ENCODE measurements at regions not wholly inside any gene's neighbourhood (a gene's known extent, or its start where the extent isn't known, plus 50 kb on each side); places are given as distances from the start of the nearest gene placed in this dataset.

GRCh38 chr4:154998773-154999172, 209.7 kb upstream of the NPY2R start (continued):
- TF ChIP-seq REST (IDR thresholded peaks at IDR 0.05) (no peak), ZNF302 (CRISPR knock-in tag; IDR thresholded peaks at IDR 0.05) (no peak), NR3C1 (IDR thresholded peaks at IDR 0.05) (no peak), TP53 (CRISPR knock-in tag; IDR thresholded peaks at IDR 0.05) (no peak), EHMT2 (IDR thresholded peaks at IDR 0.05; ENCODE audit: low read depth) (no peak), ATOH8 (CRISPR knock-in tag; IDR thresholded peaks at IDR 0.05; ENCODE audit: low read depth) (no peak), HDAC2 (IDR thresholded peaks at IDR 0.05) (no peak), NPAS2 (CRISPR knock-in tag; IDR thresholded peaks at IDR 0.05; ENCODE audit: borderline replicate concordance) (no peak), ZSCAN20 (CRISPR knock-in tag; IDR thresholded peaks at IDR 0.05) (no peak), POLR2A (IDR thresholded peaks at IDR 0.05; ENCODE audit: low read length) (no peak), CBX2 (IDR thresholded peaks at IDR 0.05; ENCODE audit: borderline replicate concordance, low read depth) (no peak), RNF2 (IDR thresholded peaks at IDR 0.05; ENCODE audit: borderline replicate concordance, low read depth) (no peak), JUN (IDR thresholded peaks at IDR 0.05) (no peak)

GRCh38 chr4:154999950-155000578, 208.4 kb upstream of the NPY2R start:
- H3K4me3 ChIP-seq = no peak overlapping the region
- H3K27ac ChIP-seq = no peak overlapping the region
- ChIA-PET POLR2A (no interaction called here), CTCF (no interaction called here)
- no peaks in the 10 kb centered on the region for H3K4me1 ChIP-seq
- no peak for TF ChIP-seq NR3C1 (IDR thresholded peaks at IDR 0.05)
- no peak for TF ChIP-seq HOXB13 (CRISPR knock-in tag; IDR thresholded peaks at IDR 0.05; ENCODE audit: low read depth)
- no peak for TF ChIP-seq HDAC2 (IDR thresholded peaks at IDR 0.05)
- no peak for TF ChIP-seq PHF8 (IDR thresholded peaks at IDR 0.05; ENCODE audit: borderline replicate concordance, low read depth)
- no peak for TF ChIP-seq HOXB5 (CRISPR knock-in tag; IDR thresholded peaks at IDR 0.05)
- no peak for TF ChIP-seq ZNF302 (CRISPR knock-in tag; IDR thresholded peaks at IDR 0.05)
- TF ChIP-seq KDM1A (IDR thresholded peaks at IDR 0.05; ENCODE audit: low read depth) = no peak
- no peak for TF ChIP-seq MAFK (IDR thresholded peaks at IDR 0.05; ENCODE audit: partially characterized antibody)
- TF ChIP-seq ESRRA (IDR thresholded peaks at IDR 0.05; ENCODE audit: borderline replicate concordance, low read length) = no peak
- no peak for TF ChIP-seq RARB (CRISPR knock-in tag; IDR thresholded peaks at IDR 0.05)
- TF ChIP-seq MAX (IDR thresholded peaks at IDR 0.05) = no peak
- TF ChIP-seq GATA3 (IDR thresholded peaks at IDR 0.05; ENCODE audit: borderline replicate concordance) = no peak
- TF ChIP-seq HOXA7 (CRISPR knock-in tag; IDR thresholded peaks at IDR 0.05) = no peak
- TF ChIP-seq RCOR1 (IDR thresholded peaks at IDR 0.05; ENCODE audit: low read depth, low read length) = no peak
- TF ChIP-seq ZSCAN20 (CRISPR knock-in tag; IDR thresholded peaks at IDR 0.05) = no peak
- TF ChIP-seq ZC3H11A (IDR thresholded peaks at IDR 0.05) = no peak
- FAIRE-seq (no peak), ATAC-seq (no peak), DNase-seq (ENCODE audit: low read depth in 1 of 2, low spot score in 1 of 2) (no peak)
- H3K9me3 ChIP-seq = no peaks in the 10 kb centered on the region
- no peak overlapping the region for H3K4me2 ChIP-seq
- WGBS (ENCODE audit: missing lambda C conversion rate) = 61% methylated on average over 3 of the region's 3 CpGs

All from A549 (cell line).